Sigmoid colon (tissue), 6 donors: ENCODE measurements at regions not wholly inside any gene's neighbourhood (a gene's known extent, or its start where the extent isn't known, plus 50 kb on each side); places are given as distances from the start of the nearest gene placed in this dataset.

Experiments
- DNase-seq: peaks from one replicate; pipeline ENCODE4 v3.0.0-alpha.2; 2019
- H3K27ac ChIP-seq, 4 donors: fragments of 200-600 bp; sonication (generic); one replicate each; pipeline ENCODE4 v1.5.1; 2016 to 2019; ENCODE audit warnings: mild to moderate bottlenecking in 1 of 4
- H3K27me3 ChIP-seq, 3 donors: fragments of 200-600 bp; sonication (generic); one replicate each; pipeline ENCODE4 v1.5.1; 2019; ENCODE audit warnings: mild to moderate bottlenecking in 1 of 3
- H3K36me3 ChIP-seq, 4 donors: fragments of 200-600 bp; sonication (generic); one replicate each; pipeline ENCODE4 v1.5.1; 2016 to 2019
- H3K4me1 ChIP-seq, 4 donors: fragments of 200-600 bp; sonication (generic); one replicate each; pipeline ENCODE4 v1.5.1; 2017 to 2019
- H3K4me3 ChIP-seq, 4 donors: fragments of 200-600 bp; sonication (generic); one replicate each; pipeline ENCODE4 v1.5.1; 2017 to 2019; ENCODE audit warnings: mild to moderate bottlenecking in 2 of 4, moderate library complexity in 1 of 4
- H3K9me3 ChIP-seq, 4 donors: fragments of 200-600 bp in 3 of 4; sonication (generic) in 3 of 4; one replicate each; pipeline versions ENCODE4 v1.5.1 to v1.6.1; 2013 to 2019
- CTCF ChIP-seq, 4 experiments: fragments of 450-650 bp in 3 of 4; fragments of 200-600 bp in 1 of 4; IDR thresholded peaks; one replicate each; pipeline ENCODE4 v1.5.1; 2016 to 2019; ENCODE audit warnings: antibody characterized with exemption in 4 of 4, mild to moderate bottlenecking in 3 of 4, moderate library complexity in 2 of 4
- EP300 ChIP-seq, 4 donors: sonication (generic); formaldehyde crosslinking; IDR thresholded peaks; one replicate each; pipeline ENCODE4 v1.6.1; 2017; ENCODE audit warnings: antibody characterized with exemption in 4 of 4
- POLR2A ChIP-seq, 2 donors: fragments of 450-650 bp; IDR thresholded peaks; one replicate each; pipeline ENCODE4 v1.6.1; 2016; ENCODE audit warnings: antibody characterized with exemption in 2 of 2, mild to moderate bottlenecking in 2 of 2, moderate library complexity in 2 of 2
- POLR2AphosphoS5 ChIP-seq, 4 donors: sonication (generic); formaldehyde crosslinking; IDR thresholded peaks; one replicate each; pipeline ENCODE4 v1.6.1; 2017; ENCODE audit warnings: antibody characterized with exemption in 4 of 4
- WGBS, 2 donors: extraction: QIAGEN DNeasy Blood & Tissue Kit; methylation state at CpG; one replicate each; pipeline ENCODE4 v1.1.7; 2013; 5-methylcytosine and 5-hydroxymethylcytosine counted together
- intact Hi-C: fragments of 100-400 bp; cut with DNase I; formaldehyde crosslinking; loops from one replicate; pipeline ENCODE4 v1.15.1; 2023
- donor health status: healthy with polysubstance abuse.
- donor health status: healthy.

- peak in 1 of 4 donors; percentile 13 for TF ChIP-seq EP300 (IDR thresholded peaks at IDR 0.05)
- TF ChIP-seq POLR2A (IDR thresholded peaks at IDR 0.05), result no peak
- peak; percentile 25 to 69 (median 49) for TF ChIP-seq POLR2AphosphoS5 (IDR thresholded peaks at IDR 0.05)
- TF ChIP-seq CTCF (IDR thresholded peaks at IDR 0.05), result no peak
- intact Hi-C loops, result loop anchor here (5.0 kb wide), 1 partner anchor 54 kb away; no protein-coding TSS in a partner anchor
- peak overlapping the region; percentile 76 to 88 (median 82) for H3K27ac ChIP-seq
- peak; percentile 85 for DNase-seq
- peaks cover 0 to 5% (median 0%) of the 10 kb centered on the region in 4 donors for H3K9me3 ChIP-seq
- no peak overlapping the region for H3K4me3 ChIP-seq
- no peaks in the 10 kb centered on the region for H3K36me3 ChIP-seq
- peaks cover 0 to 63% (median 59%) of the 10 kb centered on the region in 4 donors for H3K4me1 ChIP-seq
- no peaks in the 10 kb centered on the region for H3K27me3 ChIP-seq
- WGBS, 2 donors, result 58 to 73% methylated on average over 10 of the region's 10 CpGs
Measured at GRCh38 chr2:37782721-37783371, 111.4 kb upstream of the CDC42EP3 start.

- WGBS, 2 donors, result 74 to 93% methylated on average over 4 of the region's 4 CpGs
- Histone ChIP-seq H3K9me3 (peaks cover 0 to 5% (median 1%) of the 10 kb centered on the region in 4 donors), H3K4me1 (peaks cover 0 to 56% (median 52%) of the 10 kb centered on the region in 4 donors), H3K27me3 (no peaks in the 10 kb centered on the region), H3K36me3 (no peaks in the 10 kb centered on the region), H3K27ac (peak overlapping the region; percentile 76 to 88 (median 82)), H3K4me3 (no peak overlapping the region)
- intact Hi-C loops, result loop anchor here (5.0 kb wide), 1 partner anchor 54 kb away; no protein-coding TSS in a partner anchor
- TF ChIP-seq EP300 (IDR thresholded peaks at IDR 0.05) (no peak), POLR2A (IDR thresholded peaks at IDR 0.05) (no peak), POLR2AphosphoS5 (IDR thresholded peaks at IDR 0.05) (no peak), CTCF (IDR thresholded peaks at IDR 0.05) (no peak)
- DNase-seq, result no peak
Measured at GRCh38 chr2:37783545-37783944, 112.1 kb upstream of the CDC42EP3 start.

GRCh38 chr2:37784071-37784758 is 112.8 kb upstream of the CDC42EP3 start:
- intact Hi-C loops, result loop anchor here (5.0 kb wide), 1 partner anchor 53 kb away; no protein-coding TSS in a partner anchor
- Histone ChIP-seq H3K27ac (peak overlapping the region; percentile 76 to 88 (median 82)), H3K9me3 (peaks cover 0 to 5% (median 1%) of the 10 kb centered on the region in 4 donors), H3K4me3 (no peak overlapping the region), H3K27me3 (no peaks in the 10 kb centered on the region), H3K36me3 (no peaks in the 10 kb centered on the region), H3K4me1 (peaks cover 0 to 49% (median 45%) of the 10 kb centered on the region in 4 donors)
- no peak for TF ChIP-seq POLR2A (IDR thresholded peaks at IDR 0.05)
- TF ChIP-seq CTCF (IDR thresholded peaks at IDR 0.05), result no peak
- no peak for TF ChIP-seq EP300 (IDR thresholded peaks at IDR 0.05)
- no peak for TF ChIP-seq POLR2AphosphoS5 (IDR thresholded peaks at IDR 0.05)
- 88 to 93% methylated on average over 3 of the region's 3 CpGs for whole genome bisulfite sequencing, 2 donors
- DNase-seq, result no peak

GRCh38 chr2:37784759-37785149 is 113.3 kb upstream of the CDC42EP3 start:
- H3K36me3 ChIP-seq, result no peaks in the 10 kb centered on the region
- H3K4me1 ChIP-seq, result peaks cover 0 to 44% (median 41%) of the 10 kb centered on the region in 4 donors
- no peak overlapping the region for H3K4me3 ChIP-seq
- TF ChIP-seq EP300 (IDR thresholded peaks at IDR 0.05) (no peak), POLR2AphosphoS5 (IDR thresholded peaks at IDR 0.05) (no peak), CTCF (IDR thresholded peaks at IDR 0.05) (no peak), POLR2A (IDR thresholded peaks at IDR 0.05) (no peak)
- peak overlapping the region in 3 of 4 donors; percentile 49 to 88 (median 85) for H3K27ac ChIP-seq
- WGBS, 2 donors, result 88 to 94% methylated on average over 5 of the region's 5 CpGs
- no peaks in the 10 kb centered on the region for H3K27me3 ChIP-seq
- peaks cover 0 to 5% (median 1%) of the 10 kb centered on the region in 4 donors for H3K9me3 ChIP-seq
- intact Hi-C loops, result loop anchor here (5.0 kb wide), 1 partner anchor 53 kb away; no protein-coding TSS in a partner anchor
- no peak for DNase-seq
